ENCODE measurements at regions not wholly inside any gene's neighbourhood (a gene's known extent, or its start where the extent isn't known, plus 50 kb on each side); places are given as distances from the start of the nearest gene placed in this dataset.

- TF ChIP-seq FOXP2 (optimal IDR thresholded peaks at IDR 0.05; ENCODE audit: control extremely low read depth, extremely low read length, insufficient read depth), result no peak
- TF ChIP-seq EZH2 (IDR thresholded peaks at IDR 0.05), result no peak
- TF ChIP-seq POLR2AphosphoS5 (IDR thresholded peaks at IDR 0.05; ENCODE audit: borderline replicate concordance, low read depth, low read length), result no peak
Observed at GRCh38 chr2:156739301-156739700, 303.1 kb downstream of the GPD2 start.

Measured in SK-N-MC (cell line).